ENCODE measurements at regions not wholly inside any gene's neighbourhood (a gene's known extent, or its start where the extent isn't known, plus 50 kb on each side); places are given as distances from the start of the nearest gene placed in this dataset.
"Not testable (repeated sequence)": the region's sequence is repeated elsewhere in the genome, so short reads cannot be mapped to it uniquely, and the experiment has no call there.

- H3K27me3 ChIP-seq (ENCODE audit: control insufficient read depth, extremely low read depth, insufficient read depth, low read length) = no peaks in the 10 kb centered on the region
- H3K27ac ChIP-seq (ENCODE audit: control insufficient read depth, insufficient read depth, low read length) = no peak overlapping the region
- no peak for FAIRE-seq
- no peak overlapping the region for H3K4me2 ChIP-seq (ENCODE audit: control insufficient read depth, extremely low read depth, insufficient read depth, low read depth, low read length)
- TF ChIP-seq CTCF (optimal IDR thresholded peaks at IDR 0.05 in 1 of 3, IDR thresholded peaks at IDR 0.05 in 1 of 3, conservative IDR thresholded peaks at IDR 0.05 in 1 of 3; ENCODE audit: extremely low read depth in 1 of 3, insufficient read depth in 2 of 3, low read length in 3 of 3) = no peak
- no peak for TF ChIP-seq EZH2 (IDR thresholded peaks at IDR 0.05; ENCODE audit: low read length)
- DNase-seq (ENCODE audit: low read depth, low spot score) = no peak
- no peaks in the 10 kb centered on the region for H3K79me2 ChIP-seq (ENCODE audit: control insufficient read depth, insufficient read depth, low read length)
- no peaks in the 10 kb centered on the region for H4K20me1 ChIP-seq (ENCODE audit: control insufficient read depth, extremely low read depth, insufficient read depth, low read length)
- no peaks in the 10 kb centered on the region for H3K9me3 ChIP-seq (ENCODE audit: control insufficient read depth, low read depth, low read length)
- no peaks in the 10 kb centered on the region for H3K9me1 ChIP-seq (ENCODE audit: control insufficient read depth, extremely low read depth, insufficient read depth, low read length)
- H3K36me3 ChIP-seq (ENCODE audit: control insufficient read depth in 2 of 2, extremely low read depth in 1 of 2, insufficient read depth in 2 of 2, low read length in 2 of 2) = no peaks in the 10 kb centered on the region
- peaks cover 35% of the 10 kb centered on the region for H3K4me1 ChIP-seq (ENCODE audit: control insufficient read depth, extremely low read depth, insufficient read depth, low read length)
- no peak overlapping the region for H2AFZ ChIP-seq (ENCODE audit: control insufficient read depth, low read length)
- no peak overlapping the region for H3K9ac ChIP-seq (ENCODE audit: control insufficient read depth, extremely low read depth, insufficient read depth, low read length)
- dilution Hi-C loops (cut with MboI; ENCODE audit: extremely low pct_ligation_motif_present, low sequenced_read_pairs) = no loop called here
- H3K4me3 ChIP-seq (ENCODE audit: control insufficient read depth in 2 of 3, extremely low read depth in 1 of 3, insufficient read depth in 2 of 3, low read depth in 1 of 3, low read length in 3 of 3) = no peak overlapping the region
Observed at GRCh38 chr13:44730099-44730498, 154.0 kb upstream of the TSC22D1 start.

GRCh38 chr13:44727591-44727990 is 151.5 kb upstream of the TSC22D1 start:
- H2AFZ ChIP-seq (ENCODE audit: control insufficient read depth, low read length); H3K9ac ChIP-seq (ENCODE audit: control insufficient read depth, extremely low read depth, insufficient read depth, low read length); H3K9me3 ChIP-seq (ENCODE audit: control insufficient read depth, low read depth, low read length); H3K4me3 ChIP-seq (ENCODE audit: control insufficient read depth in 2 of 3, extremely low read depth in 1 of 3, insufficient read depth in 2 of 3, low read depth in 1 of 3, low read length in 3 of 3); H3K9me1 ChIP-seq (ENCODE audit: control insufficient read depth, extremely low read depth, insufficient read depth, low read length); H3K27me3 ChIP-seq (ENCODE audit: control insufficient read depth, extremely low read depth, insufficient read depth, low read length); H4K20me1 ChIP-seq (ENCODE audit: control insufficient read depth, extremely low read depth, insufficient read depth, low read length); H3K36me3 ChIP-seq (ENCODE audit: control insufficient read depth in 2 of 2, extremely low read depth in 1 of 2, insufficient read depth in 2 of 2, low read length in 2 of 2); dilution Hi-C loops (cut with MboI; ENCODE audit: extremely low pct_ligation_motif_present, low sequenced_read_pairs); H3K4me2 ChIP-seq (ENCODE audit: control insufficient read depth, extremely low read depth, insufficient read depth, low read depth, low read length); DNase-seq (ENCODE audit: low read depth, low spot score); H3K79me2 ChIP-seq (ENCODE audit: control insufficient read depth, insufficient read depth, low read length): not testable (repeated sequence)
- Histone ChIP-seq H3K27ac (ENCODE audit: control insufficient read depth, insufficient read depth, low read length) (peak overlapping the region; percentile 68), H3K4me1 (ENCODE audit: control insufficient read depth, extremely low read depth, insufficient read depth, low read length) (peaks cover 27% of the 10 kb centered on the region)
- peak; percentile 81 for FAIRE-seq

- H3K4me1 ChIP-seq (ENCODE audit: control insufficient read depth, extremely low read depth, insufficient read depth, low read length) = peaks cover 27% of the 10 kb centered on the region
- peak overlapping the region; percentile 68 for H3K27ac ChIP-seq (ENCODE audit: control insufficient read depth, insufficient read depth, low read length)
- no peaks in the 10 kb centered on the region for H4K20me1 ChIP-seq (ENCODE audit: control insufficient read depth, extremely low read depth, insufficient read depth, low read length)
- no peaks in the 10 kb centered on the region for H3K9me3 ChIP-seq (ENCODE audit: control insufficient read depth, low read depth, low read length)
- H3K9ac ChIP-seq (ENCODE audit: control insufficient read depth, extremely low read depth, insufficient read depth, low read length) = peak overlapping the region; percentile 25
- no peak for TF ChIP-seq CTCF (optimal IDR thresholded peaks at IDR 0.05 in 1 of 3, IDR thresholded peaks at IDR 0.05 in 1 of 3, conservative IDR thresholded peaks at IDR 0.05 in 1 of 3; ENCODE audit: extremely low read depth in 1 of 3, insufficient read depth in 2 of 3, low read length in 3 of 3)
- TF ChIP-seq EZH2 (IDR thresholded peaks at IDR 0.05; ENCODE audit: low read length) = no peak
- peak overlapping the region; percentile 67 for H2AFZ ChIP-seq (ENCODE audit: control insufficient read depth, low read length)
- FAIRE-seq (peak; percentile 80), DNase-seq (ENCODE audit: low read depth, low spot score) (no peak)
- dilution Hi-C loops (cut with MboI; ENCODE audit: extremely low pct_ligation_motif_present, low sequenced_read_pairs) = no loop called here
- no peaks in the 10 kb centered on the region for H3K9me1 ChIP-seq (ENCODE audit: control insufficient read depth, extremely low read depth, insufficient read depth, low read length)
- no peaks in the 10 kb centered on the region for H3K79me2 ChIP-seq (ENCODE audit: control insufficient read depth, insufficient read depth, low read length)
- H3K27me3 ChIP-seq (ENCODE audit: control insufficient read depth, extremely low read depth, insufficient read depth, low read length) = no peaks in the 10 kb centered on the region
- H3K4me2 ChIP-seq (ENCODE audit: control insufficient read depth, extremely low read depth, insufficient read depth, low read depth, low read length) = peak overlapping the region; percentile 35
- no peaks in the 10 kb centered on the region for H3K36me3 ChIP-seq (ENCODE audit: control insufficient read depth in 2 of 2, extremely low read depth in 1 of 2, insufficient read depth in 2 of 2, low read length in 2 of 2)
- no peak overlapping the region for H3K4me3 ChIP-seq (ENCODE audit: control insufficient read depth in 2 of 3, extremely low read depth in 1 of 3, insufficient read depth in 2 of 3, low read depth in 1 of 3, low read length in 3 of 3)
Observed at GRCh38 chr13:44726778-44727177, 150.6 kb upstream of the TSC22D1 start.

Data from keratinocyte (primary cell).